IMR-90 (cell line): ENCODE measurements at regions not wholly inside any gene's neighbourhood (a gene's known extent, or its start where the extent isn't known, plus 50 kb on each side); places are given as distances from the start of the nearest gene placed in this dataset.

ENCODE experiments used
- ATAC-seq: fragments of 200-7000 bp; cut with Tn5 transposase; 2 replicates; pipeline ENCODE4 v1.9.1; 2020; ENCODE audit warnings: low read depth, mild to moderate bottlenecking, moderate library complexity
- BruUV-seq: library from RNA; stranded (reverse); fragments of 400-500 nt; replicated peaks from 2 replicates; lab custom pipeline; 2021; lab: Mats Ljungman, UMichigan
- CTCF ChIA-PET: fragments of 300-600 bp; formaldehyde crosslinking; extraction: SDS; loops from one replicate; lab custom pipeline; 2021; ENCODE audit warnings: antibody characterized with exemption; lab: Yijun Ruan, JAX
- POLR2A ChIA-PET: fragments of 300-600 bp; sonication (Branson Sonifier 250); formaldehyde crosslinking; loops from one replicate; lab custom pipeline; 2022; ENCODE audit warnings: antibody characterized with exemption; ENCODE audit not compliant: unreplicated experiment; lab: Charles Lee
- DNase-seq: peaks from one replicate; pipeline ENCODE4 v3.0.0; 2013
- H2AFZ ChIP-seq: replicated peaks from 2 replicates; pipeline ENCODE3; 2013; ENCODE audit warnings: low read length, mild to moderate bottlenecking; ENCODE audit not compliant: poor library complexity
- H2AK5ac ChIP-seq: 2 replicates; pipeline ENCODE4 v1.6.1; 2013; ENCODE audit warnings: low read depth, low read length, inconsistent platforms
- H2AK9ac ChIP-seq: replicated peaks from 2 replicates; pipeline ENCODE3; 2013; ENCODE audit warnings: mild to moderate bottlenecking, low read depth, low read length, moderate library complexity; ENCODE audit not compliant: poor library complexity
- H2BK120ac ChIP-seq: 2 replicates; pipeline ENCODE4 v1.6.1; 2013; ENCODE audit warnings: low read depth, low read length, inconsistent platforms
- H2BK15ac ChIP-seq: 3 replicates; pipeline ENCODE4 v1.6.1; 2013; ENCODE audit warnings: low read depth, low read length, inconsistent platforms
- H2BK20ac ChIP-seq: 2 replicates; pipeline ENCODE4 v1.6.1; 2013; ENCODE audit warnings: low read depth, mild to moderate bottlenecking, inconsistent platforms, low read length, moderate library complexity
- H2BK5ac ChIP-seq: 2 replicates; pipeline ENCODE4 v1.6.1; 2013; ENCODE audit warnings: mild to moderate bottlenecking, low read depth, low read length, inconsistent platforms; ENCODE audit not compliant: poor library complexity, severe bottlenecking
- H3K14ac ChIP-seq: replicated peaks from 2 replicates; pipeline ENCODE4 v1.6.1; 2013; ENCODE audit warnings: low read depth, low read length, inconsistent platforms
- H3K18ac ChIP-seq: 2 replicates; pipeline ENCODE4 v1.6.1; 2013; ENCODE audit warnings: low read depth, low read length, control low read depth
- H3K23ac ChIP-seq: 2 replicates; pipeline ENCODE4 v1.6.1; 2013; ENCODE audit warnings: low read depth, low read length, inconsistent platforms
- H3K27ac ChIP-seq: 2 replicates; pipeline ENCODE4 v1.5.1; 2013; ENCODE audit warnings: mild to moderate bottlenecking, control low read depth, low read length; ENCODE audit not compliant: insufficient read depth
- H3K27me3 ChIP-seq: 2 replicates; pipeline ENCODE4 v1.6.1; 2013; ENCODE audit warnings: low read length; ENCODE audit not compliant: control insufficient read depth, insufficient read depth
- H3K36me3 ChIP-seq: 2 replicates; pipeline ENCODE4 v1.6.1; 2013; ENCODE audit warnings: low read length, mixed read lengths; ENCODE audit not compliant: control insufficient read depth, insufficient read depth
- H3K4ac ChIP-seq: 2 replicates; pipeline ENCODE4 v1.6.1; 2013; ENCODE audit warnings: low read depth, low read length, inconsistent platforms
- H3K4me1 ChIP-seq: 2 replicates; pipeline ENCODE4 v1.6.1; 2013; ENCODE audit warnings: low read length, mixed read lengths; ENCODE audit not compliant: control insufficient read depth, insufficient read depth
- H3K4me2 ChIP-seq: 2 replicates; pipeline ENCODE4 v1.6.1; 2013; ENCODE audit warnings: low read depth, mild to moderate bottlenecking, control low read depth, low read length, moderate library complexity
- H3K4me3 ChIP-seq: 2 replicates; pipeline ENCODE4 v1.5.1; 2013; ENCODE audit warnings: low read depth, mild to moderate bottlenecking, control low read depth, low read length, moderate library complexity; ENCODE audit not compliant: insufficient read depth
- H3K56ac ChIP-seq: 2 replicates; pipeline ENCODE4 v1.6.1; 2013; ENCODE audit warnings: low read length, inconsistent platforms; ENCODE audit not compliant: insufficient read depth; ENCODE audit errors: extremely low read depth
- H3K79me1 ChIP-seq, 2 experiments: 2 replicates each; pipeline ENCODE4 v1.6.1; 2013; ENCODE audit warnings: low read length in 2 of 2, inconsistent platforms in 1 of 2, low read depth in 1 of 2
- H3K9ac ChIP-seq: 2 replicates; pipeline ENCODE4 v1.6.1; 2013; ENCODE audit warnings: low read depth, low read length, control low read depth
- H3K9me1 ChIP-seq: 2 replicates; pipeline ENCODE4 v1.6.1; 2013; ENCODE audit warnings: low read length, inconsistent platforms; ENCODE audit not compliant: insufficient read depth
- H3K9me3 ChIP-seq: 2 replicates; pipeline ENCODE4 v1.6.1; 2013; ENCODE audit warnings: low read length; ENCODE audit not compliant: control insufficient read depth, insufficient read depth
- H4K20me1 ChIP-seq: 2 replicates; pipeline ENCODE4 v1.6.1; 2013; ENCODE audit warnings: low read length, inconsistent platforms; ENCODE audit not compliant: insufficient read depth
- H4K5ac ChIP-seq: 2 replicates; pipeline ENCODE4 v1.6.1; 2013; ENCODE audit warnings: mild to moderate bottlenecking, low read depth, low read length, control low read depth
- H4K8ac ChIP-seq, 2 experiments: 2 replicates each; pipeline ENCODE4 v1.6.1; 2013; ENCODE audit warnings: low read depth in 2 of 2, low read length in 2 of 2, control low read depth in 1 of 2, inconsistent platforms in 1 of 2
- H4K91ac ChIP-seq: 2 replicates; pipeline ENCODE4 v1.6.1; 2013; ENCODE audit warnings: low read depth, low read length, inconsistent platforms; ENCODE audit not compliant: insufficient read depth
- BHLHE40 ChIP-seq: fragments of 150-350 bp; IDR thresholded peaks from 2 replicates; pipeline ENCODE4 v1.6.1; 2016; ENCODE audit warnings: mild to moderate bottlenecking, low read depth, low read length
- CEBPB ChIP-seq: IDR thresholded peaks from 2 replicates; pipeline ENCODE4 v1.6.1; 2012; ENCODE audit warnings: low read depth, low read length, improper control_type of control experiment
- CHD1 ChIP-seq: IDR thresholded peaks from 2 replicates; pipeline ENCODE4 v1.6.1; 2012; ENCODE audit warnings: low read depth, low read length, improper control_type of control experiment
- CTCF ChIP-seq: conservative IDR thresholded peaks from 2 replicates; pipeline ENCODE4 v1.5.1; 2012; ENCODE audit warnings: mild to moderate bottlenecking, low read depth, low read length, improper control_type of control experiment
- ELK1 ChIP-seq: fragments of 150-350 bp; IDR thresholded peaks from 2 replicates; pipeline ENCODE4 v1.6.1; 2016; ENCODE audit warnings: low read depth, mild to moderate bottlenecking, low read length, moderate library complexity, borderline replicate concordance
- FOS ChIP-seq: fragments of 150-350 bp; IDR thresholded peaks from 2 replicates; pipeline ENCODE4 v1.6.1; 2016; ENCODE audit warnings: low read depth, low read length
- MAFK ChIP-seq: IDR thresholded peaks from 2 replicates; pipeline ENCODE4 v1.6.1; 2012; ENCODE audit warnings: low read depth, low read length, improper control_type of control experiment
- MAZ ChIP-seq: IDR thresholded peaks from 2 replicates; pipeline ENCODE4 v1.6.1; 2012; ENCODE audit warnings: low read depth, mild to moderate bottlenecking, low read length, improper control_type of control experiment, moderate library complexity, borderline replicate concordance
- MXI1 ChIP-seq: IDR thresholded peaks from 2 replicates; pipeline ENCODE4 v1.6.1; 2012; ENCODE audit warnings: low read depth, mild to moderate bottlenecking, low read length, moderate library complexity, borderline replicate concordance
- NFE2L2 ChIP-seq: fragments of 150-350 bp; IDR thresholded peaks from 2 replicates; pipeline ENCODE4 v1.6.1; 2016; ENCODE audit warnings: low read depth, mild to moderate bottlenecking, low read length
- RAD21 ChIP-seq: IDR thresholded peaks from 2 replicates; pipeline ENCODE4 v1.6.1; 2012; ENCODE audit warnings: low read length, improper control_type of control experiment
- RCOR1 ChIP-seq: IDR thresholded peaks from 2 replicates; pipeline ENCODE4 v1.6.1; 2012; ENCODE audit warnings: mild to moderate bottlenecking, low read length, improper control_type of control experiment; ENCODE audit not compliant: insufficient replicate concordance
- RFX5 ChIP-seq: IDR thresholded peaks from 2 replicates; pipeline ENCODE4 v1.8.0; 2012; ENCODE audit warnings: low read depth, mild to moderate bottlenecking, low read length, moderate library complexity
- SMC3 ChIP-seq: fragments of 150-350 bp; IDR thresholded peaks from 2 replicates; pipeline ENCODE4 v1.6.1; 2016; ENCODE audit warnings: low read depth, mild to moderate bottlenecking, antibody characterized with exemption, low read length, moderate library complexity
- WGBS, 2 experiments: methylation state at CpG; one replicate each; pipeline versions ENCODE4 v1.1.5 to v1.1.7; 2013; ENCODE audit warnings: missing lambda C conversion rate in 2 of 2; ENCODE audit not compliant: insufficient read length in 1 of 2; ENCODE audit errors: extremely low coverage in 2 of 2; 5-methylcytosine and 5-hydroxymethylcytosine counted together
- dilution Hi-C: fragments of 300-500 bp; cut with HindIII; formaldehyde crosslinking; loops from one replicate; pipeline ENCODE4 v1.14.3; 2018; ENCODE audit warnings: low sequenced_read_pairs; ENCODE audit not compliant: unreplicated experiment
- in situ Hi-C: fragments of 300-500 bp; cut with MboI; formaldehyde crosslinking; loops from 3 replicates; pipeline ENCODE4 v1.14.3; 2019; ENCODE audit warnings: low sequenced_read_pairs, inconsistent platforms, mixed read lengths
- intact Hi-C: fragments of 100-400 bp; cut with micrococcal nuclease; formaldehyde crosslinking; loops from 2 replicates; pipeline ENCODE4 v1.10.0; 2022
- TF ChIP-seq, protein P1 (sequence below): fragments of 150-350 bp; IDR thresholded peaks from 2 replicates; pipeline ENCODE4 v1.6.1; 2017; ENCODE audit warnings: mild to moderate bottlenecking, antibody characterized with exemption, low read length, low read depth

DNA sequence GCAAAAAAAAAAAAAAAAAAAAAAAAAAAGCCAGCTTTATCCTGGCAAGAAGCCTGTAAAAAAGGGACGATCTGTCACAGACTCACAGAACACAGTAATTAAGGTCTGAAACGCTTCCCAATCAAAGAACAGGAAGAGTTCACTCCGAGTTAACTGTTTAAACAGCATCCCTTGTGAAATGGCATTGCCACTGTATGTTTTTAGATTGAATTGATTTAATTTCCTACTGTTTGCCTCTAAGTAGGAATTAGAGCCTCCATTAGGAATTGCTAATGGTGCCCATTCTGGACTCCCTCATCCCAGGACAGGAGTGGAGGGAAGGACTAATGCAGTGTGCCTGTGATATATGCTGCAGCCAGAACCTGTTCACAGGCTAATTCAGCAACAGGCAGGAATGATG lies 370.8 kb downstream of the RWDD3 start:
- POLR2A ChIA-PET: no interaction called here
- Histone ChIP-seq H2AK9ac (no peak overlapping the region), H3K9me1 (no peaks in the 10 kb centered on the region), H2AK5ac (no peak overlapping the region), H3K79me1 (no peaks in the 10 kb centered on the region), H3K36me3 (no peaks in the 10 kb centered on the region), H4K5ac (no peak overlapping the region), H3K4ac (no peak overlapping the region), H3K4me1 (no peaks in the 10 kb centered on the region), H4K8ac (no peak overlapping the region), H2BK15ac (no peak overlapping the region), H3K9me3 (no peaks in the 10 kb centered on the region), H3K27me3 (no peaks in the 10 kb centered on the region), H3K18ac (no peak overlapping the region), H3K14ac (no peak overlapping the region), H2AFZ (no peak overlapping the region), H3K9ac (no peak overlapping the region), H2BK20ac (no peak overlapping the region), H2BK5ac (no peak overlapping the region), H2BK120ac (no peak overlapping the region), H3K27ac (no peak overlapping the region), H4K20me1 (no peaks in the 10 kb centered on the region), H3K56ac (no peak overlapping the region), H3K4me3 (no peak overlapping the region), H4K91ac (no peak overlapping the region), H3K23ac (no peak overlapping the region), H3K4me2 (no peak overlapping the region)
- intact Hi-C loops: no loop called here
- TF ChIP-seq RFX5: no peak
- TF ChIP-seq MXI1: no peak
- no peak for TF ChIP-seq SMC3
- TF ChIP-seq RCOR1: no peak
- no peak for TF ChIP-seq ELK1
- no peak for TF ChIP-seq CEBPB
- TF ChIP-seq MAZ: no peak
- no peak for TF ChIP-seq FOS
- TF ChIP-seq BHLHE40: no peak
- no peak for TF ChIP-seq CTCF
- no peak for TF ChIP-seq MAFK
- TF ChIP-seq CHD1: no peak
- TF ChIP-seq RAD21: no peak
- TF ChIP-seq, protein P1, sequence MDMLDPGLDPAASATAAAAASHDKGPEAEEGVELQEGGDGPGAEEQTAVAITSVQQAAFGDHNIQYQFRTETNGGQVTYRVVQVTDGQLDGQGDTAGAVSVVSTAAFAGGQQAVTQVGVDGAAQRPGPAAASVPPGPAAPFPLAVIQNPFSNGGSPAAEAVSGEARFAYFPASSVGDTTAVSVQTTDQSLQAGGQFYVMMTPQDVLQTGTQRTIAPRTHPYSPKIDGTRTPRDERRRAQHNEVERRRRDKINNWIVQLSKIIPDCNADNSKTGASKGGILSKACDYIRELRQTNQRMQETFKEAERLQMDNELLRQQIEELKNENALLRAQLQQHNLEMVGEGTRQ: no peak
- no peak for TF ChIP-seq NFE2L2
- DNase-seq (no peak), ATAC-seq (no peak)
- CTCF ChIA-PET: no interaction called here
- in situ Hi-C loops: no loop called here
- WGBS, 2 experiments: no CpG with 5 or more reads among the region's 3 CpGs
- dilution Hi-C loops: no loop called here
- BruUV-seq: no TSS peak
